Esophagus squamous epithelium (tissue), 5 donors: ENCODE measurements at regions not wholly inside any gene's neighbourhood (a gene's known extent, or its start where the extent isn't known, plus 50 kb on each side); places are given as distances from the start of the nearest gene placed in this dataset.

Experiments used
- DNase-seq: peaks from one replicate; lab custom pipeline; 2025; lab: John Stamatoyannopoulos, UW
- H3K27ac ChIP-seq, 4 donors: fragments of 200-600 bp; sonication (generic); one replicate each; pipeline ENCODE4 v1.5.1; 2016 to 2019; ENCODE audit warnings: mild to moderate bottlenecking in 1 of 4
- H3K27me3 ChIP-seq, 4 donors: fragments of 200-600 bp; sonication (generic); 1 replicate in 3 of 4; 2 replicates in 1 of 4; pipeline versions ENCODE4 v1.5.1 to v1.6.0; 2017 to 2021; ENCODE audit warnings: antibody characterized with exemption in 1 of 4
- H3K36me3 ChIP-seq, 3 donors: fragments of 200-600 bp; sonication (generic); one replicate each; pipeline ENCODE4 v1.5.1; 2016 to 2019
- H3K4me1 ChIP-seq, 3 donors: fragments of 200-600 bp; sonication (generic); one replicate each; pipeline ENCODE4 v1.5.1; 2017 to 2019
- H3K4me3 ChIP-seq, 4 donors: fragments of 200-600 bp; sonication (generic); 1 replicate in 3 of 4; 2 replicates in 1 of 4; pipeline ENCODE4 v1.5.1; 2016 to 2019; ENCODE audit warnings: mild to moderate bottlenecking in 2 of 4, moderate library complexity in 1 of 4
- H3K9me3 ChIP-seq, 3 donors: fragments of 200-600 bp; sonication (generic); one replicate each; pipeline ENCODE4 v1.5.1; 2016 to 2019
- CTCF ChIP-seq, 6 experiments: fragments of 450-650 bp in 4 of 6; fragments of 200-600 bp in 2 of 6; sonication (generic) in 2 of 6; IDR thresholded peaks; one replicate each; pipeline ENCODE4 v1.5.1; 2016 to 2019; ENCODE audit warnings: antibody characterized with exemption in 6 of 6, mild to moderate bottlenecking in 4 of 6, moderate library complexity in 4 of 6
- POLR2A ChIP-seq, 4 donors: fragments of 450-650 bp; IDR thresholded peaks; one replicate each; pipeline ENCODE4 v1.6.1; 2017; ENCODE audit warnings: antibody characterized with exemption in 4 of 4, mild to moderate bottlenecking in 4 of 4, moderate library complexity in 3 of 4
- WGBS, 2 donors: methylation state at CpG; one replicate each; pipeline ENCODE4 v1.1.5; 2018; 5-methylcytosine and 5-hydroxymethylcytosine counted together
- intact Hi-C: fragments of 100-400 bp; cut with DNase I; formaldehyde crosslinking; loops from one replicate; pipeline ENCODE4 v1.15.0; 2022
- donor health status: DM: yes; HTN: yes; CAD: no.

- TF ChIP-seq CTCF (IDR thresholded peaks at IDR 0.05) (peak in 2 of 6 experiments; percentile 7 to 36), POLR2A (IDR thresholded peaks at IDR 0.05) (no peak)
- intact Hi-C loops, result no loop called here
- Histone ChIP-seq H3K4me1 (peaks cover 10 to 44% (median 13%) of the 10 kb centered on the region in 3 donors), H3K27ac (peak overlapping the region; percentile 38 to 76 (median 74)), H3K27me3 (peaks cover 0 to 3% (median 0%) of the 10 kb centered on the region in 4 donors), H3K9me3 (no peaks in the 10 kb centered on the region), H3K36me3 (no peaks in the 10 kb centered on the region), H3K4me3 (no peak overlapping the region)
- 32 to 69% methylated on average over 7 to 8 of the region's 8 CpGs for WGBS, 2 donors
- no peak for DNase-seq
These were observed 140.2 kb upstream of the MOCS1 start for GRCh38 chr6:40074306-40075055.

- Histone ChIP-seq H3K4me1 (peaks cover 0 to 21% (median 0%) of the 10 kb centered on the region in 3 donors), H3K27me3 (no peaks in the 10 kb centered on the region), H3K27ac (no peak overlapping the region), H3K9me3 (no peaks in the 10 kb centered on the region), H3K4me3 (no peak overlapping the region), H3K36me3 (no peaks in the 10 kb centered on the region)
- intact Hi-C loops, result no loop called here
- DNase-seq, result no peak
- TF ChIP-seq POLR2A (IDR thresholded peaks at IDR 0.05) (no peak), CTCF (IDR thresholded peaks at IDR 0.05) (no peak)
These were observed 132.1 kb upstream of the MOCS1 start for GRCh38 chr6:40066372-40066771.

- DNase-seq, result no peak
- H3K4me3 ChIP-seq, result no peak overlapping the region
- WGBS, 2 donors, result no CpG with 5 or more reads among the region's 1 CpG
These were observed 122.6 kb upstream of the MOCS1 start for GRCh38 chr6:40056865-40057264.

GRCh38 chr6:40054602-40055001 lies 120.3 kb upstream of the MOCS1 start:
- peaks cover 0 to 7% (median 0%) of the 10 kb centered on the region in 3 donors for H3K4me1 ChIP-seq
- TF ChIP-seq CTCF (IDR thresholded peaks at IDR 0.05) (no peak), POLR2A (IDR thresholded peaks at IDR 0.05) (no peak)
- no peaks in the 10 kb centered on the region for H3K36me3 ChIP-seq
- DNase-seq, result no peak
- H3K27ac ChIP-seq, result peak overlapping the region in 1 of 4 donors; percentile 25
- H3K4me3 ChIP-seq, result no peak overlapping the region
- no peaks in the 10 kb centered on the region for H3K9me3 ChIP-seq
- intact Hi-C loops, result no loop called here
- H3K27me3 ChIP-seq, result peaks cover 0 to 7% (median 0%) of the 10 kb centered on the region in 4 donors

More at GRCh38 chr6:40056865-40057264, 122.6 kb upstream of the MOCS1 start:
- H3K27ac ChIP-seq, result no peak overlapping the region
- H3K36me3 ChIP-seq, result no peaks in the 10 kb centered on the region
- no peaks in the 10 kb centered on the region for H3K9me3 ChIP-seq
- H3K27me3 ChIP-seq, result no peaks in the 10 kb centered on the region
- TF ChIP-seq CTCF (IDR thresholded peaks at IDR 0.05), result no peak
- intact Hi-C loops, result no loop called here
- H3K4me1 ChIP-seq, result peaks cover 0 to 7% (median 0%) of the 10 kb centered on the region in 3 donors

GRCh38 chr6:40054186-40054585 lies 119.9 kb upstream of the MOCS1 start:
- TF ChIP-seq POLR2A (IDR thresholded peaks at IDR 0.05), result no peak
- no peak for TF ChIP-seq CTCF (IDR thresholded peaks at IDR 0.05)
- no peak for DNase-seq
- H3K4me3 ChIP-seq, result no peak overlapping the region
- H3K27ac ChIP-seq, result peak overlapping the region in 1 of 4 donors; percentile 25
- 17 to 33% methylated on average over 1 to 2 of the region's 2 CpGs for WGBS, 2 donors
- no peaks in the 10 kb centered on the region for H3K9me3 ChIP-seq
- intact Hi-C loops, result no loop called here
- H3K36me3 ChIP-seq, result no peaks in the 10 kb centered on the region
- peaks cover 0 to 7% (median 0%) of the 10 kb centered on the region in 4 donors for H3K27me3 ChIP-seq
- H3K4me1 ChIP-seq, result peaks cover 0 to 7% (median 0%) of the 10 kb centered on the region in 3 donors
